ENCODE measurements at regions not wholly inside any gene's neighbourhood (a gene's known extent, or its start where the extent isn't known, plus 50 kb on each side); places are given as distances from the start of the nearest gene placed in this dataset.

- TF ChIP-seq CTCF (IDR thresholded peaks at IDR 0.05; ENCODE audit: insufficient read depth, low read length, poor library complexity, severe bottlenecking) = no peak
- TF ChIP-seq EZH2phosphoT487 (conservative IDR thresholded peaks at IDR 0.05; ENCODE audit: low read length) = no peak
Observed at GRCh38 chr18:37913051-37913450, 347.5 kb upstream of the CELF4 start.

Measured in SU-DHL-6 (cell line).